Sigmoid colon (tissue), 6 donors: ENCODE measurements at regions not wholly inside any gene's neighbourhood (a gene's known extent, or its start where the extent isn't known, plus 50 kb on each side); places are given as distances from the start of the nearest gene placed in this dataset.

Experiments used
- DNase-seq: peaks from one replicate; pipeline ENCODE4 v3.0.0-alpha.2; 2019
- H3K27ac ChIP-seq, 4 donors: fragments of 200-600 bp; sonication (generic); one replicate each; pipeline ENCODE4 v1.5.1; 2016 to 2019; ENCODE audit warnings: mild to moderate bottlenecking in 1 of 4
- H3K27me3 ChIP-seq, 3 donors: fragments of 200-600 bp; sonication (generic); one replicate each; pipeline ENCODE4 v1.5.1; 2019; ENCODE audit warnings: mild to moderate bottlenecking in 1 of 3
- H3K36me3 ChIP-seq, 4 donors: fragments of 200-600 bp; sonication (generic); one replicate each; pipeline ENCODE4 v1.5.1; 2016 to 2019
- H3K4me1 ChIP-seq, 4 donors: fragments of 200-600 bp; sonication (generic); one replicate each; pipeline ENCODE4 v1.5.1; 2017 to 2019
- H3K4me3 ChIP-seq, 4 donors: fragments of 200-600 bp; sonication (generic); one replicate each; pipeline ENCODE4 v1.5.1; 2017 to 2019; ENCODE audit warnings: mild to moderate bottlenecking in 2 of 4, moderate library complexity in 1 of 4
- H3K9me3 ChIP-seq, 4 donors: fragments of 200-600 bp in 3 of 4; sonication (generic) in 3 of 4; one replicate each; pipeline versions ENCODE4 v1.5.1 to v1.6.1; 2013 to 2019
- CTCF ChIP-seq, 4 experiments: fragments of 450-650 bp in 3 of 4; fragments of 200-600 bp in 1 of 4; IDR thresholded peaks; one replicate each; pipeline ENCODE4 v1.5.1; 2016 to 2019; ENCODE audit warnings: antibody characterized with exemption in 4 of 4, mild to moderate bottlenecking in 3 of 4, moderate library complexity in 2 of 4
- EP300 ChIP-seq, 4 donors: sonication (generic); formaldehyde crosslinking; IDR thresholded peaks; one replicate each; pipeline ENCODE4 v1.6.1; 2017; ENCODE audit warnings: antibody characterized with exemption in 4 of 4
- POLR2A ChIP-seq, 2 donors: fragments of 450-650 bp; IDR thresholded peaks; one replicate each; pipeline ENCODE4 v1.6.1; 2016; ENCODE audit warnings: antibody characterized with exemption in 2 of 2, mild to moderate bottlenecking in 2 of 2, moderate library complexity in 2 of 2
- POLR2AphosphoS5 ChIP-seq, 4 donors: sonication (generic); formaldehyde crosslinking; IDR thresholded peaks; one replicate each; pipeline ENCODE4 v1.6.1; 2017; ENCODE audit warnings: antibody characterized with exemption in 4 of 4
- WGBS, 2 donors: extraction: QIAGEN DNeasy Blood & Tissue Kit; methylation state at CpG; one replicate each; pipeline ENCODE4 v1.1.7; 2013; 5-methylcytosine and 5-hydroxymethylcytosine counted together
- intact Hi-C: fragments of 100-400 bp; cut with DNase I; formaldehyde crosslinking; loops from one replicate; pipeline ENCODE4 v1.15.1; 2023
- donor health status: healthy with polysubstance abuse.
- donor health status: healthy.

DNA sequence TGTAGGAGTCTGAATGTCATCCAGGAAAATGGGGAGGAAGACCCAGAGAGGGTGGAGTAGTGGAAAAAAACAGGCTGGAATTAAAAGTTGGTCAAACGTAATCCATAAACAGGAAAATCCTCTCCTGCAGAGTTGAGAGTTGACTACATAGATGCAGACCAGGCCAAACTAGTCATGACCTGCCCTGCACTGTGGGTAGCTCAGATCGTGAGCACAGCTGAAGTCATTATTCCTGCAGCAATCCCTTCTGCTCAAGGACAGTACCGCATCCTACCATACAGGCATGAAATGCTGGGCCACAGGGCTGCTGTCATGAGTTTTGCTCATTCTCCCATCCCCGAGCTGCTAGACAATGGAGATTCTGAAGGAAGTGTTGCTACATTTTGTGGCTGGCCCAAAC lies 352.2 kb downstream of the EN1 start:
- Histone ChIP-seq H3K9me3 (peaks cover 0 to 5% (median 1%) of the 10 kb centered on the region in 4 donors), H3K27me3 (peaks cover 0 to 4% (median 0%) of the 10 kb centered on the region in 3 donors), H3K36me3 (no peaks in the 10 kb centered on the region), H3K4me1 (no peaks in the 10 kb centered on the region), H3K4me3 (no peak overlapping the region), H3K27ac (no peak overlapping the region)
- WGBS, 2 donors = 67 to 73% methylated on average over 4 of the region's 4 CpGs
- TF ChIP-seq POLR2A (IDR thresholded peaks at IDR 0.05) = no peak
- TF ChIP-seq EP300 (IDR thresholded peaks at IDR 0.05) = no peak
- TF ChIP-seq CTCF (IDR thresholded peaks at IDR 0.05) = no peak
- no peak for TF ChIP-seq POLR2AphosphoS5 (IDR thresholded peaks at IDR 0.05)
- intact Hi-C loops = no loop called here
- DNase-seq = no peak

DNA sequence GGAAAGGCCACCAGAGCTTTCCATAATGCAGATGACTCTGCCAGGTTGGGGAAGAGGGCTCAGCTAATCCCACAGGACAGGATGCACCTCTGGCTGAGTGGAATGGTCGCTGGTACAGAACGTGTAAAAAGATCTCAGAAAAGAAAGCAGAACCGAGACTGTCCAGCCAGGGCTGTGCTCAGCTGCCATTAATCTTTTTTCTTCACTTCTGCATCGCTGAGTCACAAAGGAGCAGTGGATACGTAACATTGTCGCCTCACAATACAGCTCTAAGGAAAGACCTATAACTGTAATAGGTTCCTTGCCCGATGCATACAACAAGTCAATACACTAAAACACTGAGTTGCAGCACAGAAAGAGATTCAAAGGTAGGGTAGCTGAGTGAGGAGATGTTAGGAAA lies 354.2 kb downstream of the EN1 start:
- intact Hi-C loops = no loop called here
- Histone ChIP-seq H3K4me3 (no peak overlapping the region), H3K9me3 (peaks cover 0 to 5% (median 1%) of the 10 kb centered on the region in 4 donors), H3K4me1 (no peaks in the 10 kb centered on the region), H3K36me3 (no peaks in the 10 kb centered on the region), H3K27ac (no peak overlapping the region), H3K27me3 (peaks cover 0 to 4% (median 0%) of the 10 kb centered on the region in 3 donors)
- TF ChIP-seq POLR2A (IDR thresholded peaks at IDR 0.05) = no peak
- no peak for TF ChIP-seq CTCF (IDR thresholded peaks at IDR 0.05)
- no peak for TF ChIP-seq POLR2AphosphoS5 (IDR thresholded peaks at IDR 0.05)
- TF ChIP-seq EP300 (IDR thresholded peaks at IDR 0.05) = no peak
- DNase-seq = no peak
- 85 to 90% methylated on average over 7 of the region's 7 CpGs for WGBS, 2 donors

GRCh38 chr2:118492335-118492734 lies 355.1 kb downstream of the EN1 start:
- H3K27me3 ChIP-seq = peaks cover 0 to 4% (median 0%) of the 10 kb centered on the region in 3 donors
- TF ChIP-seq POLR2AphosphoS5 (IDR thresholded peaks at IDR 0.05) (no peak), POLR2A (IDR thresholded peaks at IDR 0.05) (no peak), CTCF (IDR thresholded peaks at IDR 0.05) (no peak), EP300 (IDR thresholded peaks at IDR 0.05) (no peak)
- no peaks in the 10 kb centered on the region for H3K36me3 ChIP-seq
- H3K27ac ChIP-seq = no peak overlapping the region
- peaks cover 0 to 5% (median 1%) of the 10 kb centered on the region in 4 donors for H3K9me3 ChIP-seq
- no peak overlapping the region for H3K4me3 ChIP-seq
- H3K4me1 ChIP-seq = no peaks in the 10 kb centered on the region
- no peak for DNase-seq
- intact Hi-C loops = no loop called here

DNA sequence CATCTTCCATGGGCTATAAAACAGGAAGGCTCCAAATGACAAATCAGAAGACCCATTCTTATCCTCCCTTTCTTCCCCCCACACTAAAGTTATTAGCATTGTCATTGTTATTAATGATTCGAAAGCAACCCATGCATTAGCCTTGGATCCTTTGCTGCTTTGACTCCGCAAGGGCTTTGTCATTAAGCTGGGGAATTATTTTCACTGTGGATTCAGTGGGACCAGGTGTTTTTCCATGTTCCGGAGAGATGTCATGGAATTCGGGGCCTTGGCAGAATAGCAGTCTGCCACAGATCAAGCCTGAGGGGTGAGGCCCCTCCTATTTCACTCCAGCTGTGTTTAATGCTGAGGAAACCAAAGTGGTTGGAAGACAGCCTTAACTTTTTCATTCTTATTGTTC lies 357.1 kb downstream of the EN1 start:
- no peak for DNase-seq
- H3K27ac ChIP-seq = no peak overlapping the region
- WGBS, 2 donors = 59 to 85% methylated on average over 4 of the region's 4 CpGs
- TF ChIP-seq EP300 (IDR thresholded peaks at IDR 0.05) (no peak), POLR2AphosphoS5 (IDR thresholded peaks at IDR 0.05) (no peak), CTCF (IDR thresholded peaks at IDR 0.05) (no peak), POLR2A (IDR thresholded peaks at IDR 0.05) (no peak)
- H3K27me3 ChIP-seq = peaks cover 0 to 4% (median 0%) of the 10 kb centered on the region in 3 donors
- intact Hi-C loops = no loop called here
- no peaks in the 10 kb centered on the region for H3K4me1 ChIP-seq
- no peak overlapping the region for H3K4me3 ChIP-seq
- no peaks in the 10 kb centered on the region for H3K36me3 ChIP-seq
- H3K9me3 ChIP-seq = peaks cover 0 to 5% (median 1%) of the 10 kb centered on the region in 4 donors

DNA sequence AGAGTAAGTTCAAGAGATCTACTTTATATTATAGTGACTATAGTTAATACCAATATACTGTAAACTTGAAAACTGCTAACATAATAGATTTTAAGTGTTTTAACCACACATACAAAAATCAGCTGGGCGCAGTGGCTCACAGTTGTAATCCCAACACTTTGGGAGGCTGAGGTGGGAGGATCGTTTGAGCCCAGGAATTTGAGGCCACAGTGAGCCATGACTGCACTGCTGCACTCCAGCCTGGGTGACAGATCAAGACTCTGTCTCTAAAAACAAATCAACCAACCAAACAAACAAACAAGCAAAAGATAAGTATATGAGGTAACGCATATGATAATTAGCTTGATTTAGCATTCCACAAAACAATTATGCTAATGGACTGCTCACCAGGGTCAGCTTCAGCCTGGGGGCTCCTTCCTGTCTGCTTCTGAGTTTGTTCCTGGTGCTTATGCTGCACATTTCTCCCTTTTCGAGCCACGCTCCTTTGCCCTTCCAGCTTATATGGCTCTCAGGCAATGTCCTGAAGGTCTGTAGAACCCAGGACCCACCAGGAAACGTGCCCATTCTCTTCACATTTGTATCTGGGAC lies 357.6 kb downstream of the EN1 start:
- Histone ChIP-seq H3K9me3 (peaks cover 0 to 5% (median 1%) of the 10 kb centered on the region in 4 donors), H3K27me3 (peaks cover 0 to 4% (median 0%) of the 10 kb centered on the region in 3 donors), H3K27ac (no peak overlapping the region), H3K36me3 (no peaks in the 10 kb centered on the region), H3K4me1 (no peaks in the 10 kb centered on the region), H3K4me3 (no peak overlapping the region)
- 74 to 92% methylated on average over 6 of the region's 6 CpGs for WGBS, 2 donors
- intact Hi-C loops = no loop called here
- no peak for TF ChIP-seq EP300 (IDR thresholded peaks at IDR 0.05)
- no peak for TF ChIP-seq POLR2AphosphoS5 (IDR thresholded peaks at IDR 0.05)
- TF ChIP-seq CTCF (IDR thresholded peaks at IDR 0.05) = no peak
- no peak for TF ChIP-seq POLR2A (IDR thresholded peaks at IDR 0.05)
- no peak for DNase-seq
